Gastroesophageal sphincter (tissue), 4 donors: ENCODE measurements at regions not wholly inside any gene's neighbourhood (a gene's known extent, or its start where the extent isn't known, plus 50 kb on each side); places are given as distances from the start of the nearest gene placed in this dataset.

Experiments used
- ATAC-seq: fragments of 150-250 bp; one replicate; pipeline ENCODE4 v1.9.1; 2016; ENCODE audit warnings: mild to moderate bottlenecking, moderate library complexity
- H3K27ac ChIP-seq, 4 donors: fragments of 200-600 bp; sonication (generic) in 3 of 4; 1 replicate in 3 of 4; 2 replicates in 1 of 4; pipeline ENCODE4 v1.5.1; 2016 to 2019
- H3K27me3 ChIP-seq: fragments of 200-600 bp; sonication (generic); one replicate; pipeline ENCODE4 v1.5.1; 2019
- H3K36me3 ChIP-seq, 2 donors: fragments of 200-600 bp; sonication (generic); one replicate each; pipeline ENCODE4 v1.5.1; 2019; ENCODE audit warnings: control low read depth in 1 of 2
- H3K4me1 ChIP-seq, 3 donors: fragments of 200-600 bp; sonication (generic); 1 replicate in 2 of 3; 2 replicates in 1 of 3; pipeline ENCODE4 v1.5.1; 2016 to 2019; ENCODE audit warnings: control low read depth in 2 of 3
- H3K4me3 ChIP-seq, 2 donors: fragments of 200-600 bp; sonication (generic); one replicate each; pipeline ENCODE4 v1.5.1; 2019; ENCODE audit warnings: mild to moderate bottlenecking in 1 of 2, moderate library complexity in 1 of 2
- H3K9me3 ChIP-seq, 3 donors: fragments of 200-600 bp; sonication (generic); one replicate each; pipeline ENCODE4 v1.5.1; 2017 to 2019; ENCODE audit warnings: control low read depth in 2 of 3
- EP300 ChIP-seq: sonication (generic); formaldehyde crosslinking; IDR thresholded peaks from one replicate; pipeline ENCODE4 v1.6.1; 2017; ENCODE audit warnings: antibody characterized with exemption, mild to moderate bottlenecking
- POLR2A ChIP-seq, 2 donors: fragments of 450-650 bp; IDR thresholded peaks; one replicate each; pipeline ENCODE4 v1.6.1; 2017; ENCODE audit warnings: antibody characterized with exemption in 2 of 2, mild to moderate bottlenecking in 2 of 2, moderate library complexity in 1 of 2
- POLR2AphosphoS5 ChIP-seq: sonication (generic); formaldehyde crosslinking; IDR thresholded peaks from one replicate; pipeline ENCODE4 v1.6.1; 2017; ENCODE audit warnings: antibody characterized with exemption
- WGBS, 2 donors: methylation state at CpG; one replicate each; pipeline ENCODE4 v1.1.5; 2018; ENCODE audit warnings: low coverage in 1 of 2; 5-methylcytosine and 5-hydroxymethylcytosine counted together
- TF ChIP-seq, protein P1 (sequence below), 4 experiments: fragments of 200-600 bp in 2 of 4; fragments of 450-650 bp in 2 of 4; sonication (generic) in 1 of 4; IDR thresholded peaks; one replicate each; pipeline ENCODE4 v1.5.1; 2017 to 2019; ENCODE audit warnings: antibody characterized with exemption in 4 of 4, mild to moderate bottlenecking in 2 of 4, moderate library complexity in 2 of 4

DNA sequence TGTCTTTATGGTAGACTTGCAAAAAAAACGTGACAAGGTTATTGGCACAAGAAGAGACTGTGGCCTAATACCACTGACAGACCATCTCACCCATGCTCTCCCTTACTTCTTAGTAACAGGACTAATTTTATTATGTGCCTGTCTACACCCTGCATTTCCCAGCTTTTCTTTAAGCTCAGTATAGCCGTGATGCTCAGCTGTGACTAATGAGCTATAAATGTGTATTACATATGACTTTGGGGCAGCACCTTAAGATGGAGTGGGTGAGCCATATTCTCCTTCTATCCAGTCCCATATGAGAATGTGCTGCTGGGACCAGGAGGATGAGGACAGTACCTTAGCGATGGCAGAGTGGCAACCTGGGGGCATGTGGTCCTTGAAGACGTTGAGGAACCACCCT, 293.5 kb downstream of the RNF144A start:
- H3K36me3 ChIP-seq = no peaks in the 10 kb centered on the region
- no peak overlapping the region for H3K4me3 ChIP-seq
- WGBS, 2 donors = 67 to 80% methylated on average over 1 of the region's 4 CpGs
- TF ChIP-seq EP300 = no peak
- TF ChIP-seq POLR2AphosphoS5 = no peak
- TF ChIP-seq, protein P1, sequence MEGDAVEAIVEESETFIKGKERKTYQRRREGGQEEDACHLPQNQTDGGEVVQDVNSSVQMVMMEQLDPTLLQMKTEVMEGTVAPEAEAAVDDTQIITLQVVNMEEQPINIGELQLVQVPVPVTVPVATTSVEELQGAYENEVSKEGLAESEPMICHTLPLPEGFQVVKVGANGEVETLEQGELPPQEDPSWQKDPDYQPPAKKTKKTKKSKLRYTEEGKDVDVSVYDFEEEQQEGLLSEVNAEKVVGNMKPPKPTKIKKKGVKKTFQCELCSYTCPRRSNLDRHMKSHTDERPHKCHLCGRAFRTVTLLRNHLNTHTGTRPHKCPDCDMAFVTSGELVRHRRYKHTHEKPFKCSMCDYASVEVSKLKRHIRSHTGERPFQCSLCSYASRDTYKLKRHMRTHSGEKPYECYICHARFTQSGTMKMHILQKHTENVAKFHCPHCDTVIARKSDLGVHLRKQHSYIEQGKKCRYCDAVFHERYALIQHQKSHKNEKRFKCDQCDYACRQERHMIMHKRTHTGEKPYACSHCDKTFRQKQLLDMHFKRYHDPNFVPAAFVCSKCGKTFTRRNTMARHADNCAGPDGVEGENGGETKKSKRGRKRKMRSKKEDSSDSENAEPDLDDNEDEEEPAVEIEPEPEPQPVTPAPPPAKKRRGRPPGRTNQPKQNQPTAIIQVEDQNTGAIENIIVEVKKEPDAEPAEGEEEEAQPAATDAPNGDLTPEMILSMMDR (IDR thresholded peaks at IDR 0.05) = no peak
- no peak for TF ChIP-seq POLR2A (IDR thresholded peaks at IDR 0.05)
- H3K4me1 ChIP-seq = no peaks in the 10 kb centered on the region
- no peaks in the 10 kb centered on the region for H3K27me3 ChIP-seq
- no peak for ATAC-seq
- H3K9me3 ChIP-seq = no peaks in the 10 kb centered on the region
- no peak overlapping the region for H3K27ac ChIP-seq

DNA sequence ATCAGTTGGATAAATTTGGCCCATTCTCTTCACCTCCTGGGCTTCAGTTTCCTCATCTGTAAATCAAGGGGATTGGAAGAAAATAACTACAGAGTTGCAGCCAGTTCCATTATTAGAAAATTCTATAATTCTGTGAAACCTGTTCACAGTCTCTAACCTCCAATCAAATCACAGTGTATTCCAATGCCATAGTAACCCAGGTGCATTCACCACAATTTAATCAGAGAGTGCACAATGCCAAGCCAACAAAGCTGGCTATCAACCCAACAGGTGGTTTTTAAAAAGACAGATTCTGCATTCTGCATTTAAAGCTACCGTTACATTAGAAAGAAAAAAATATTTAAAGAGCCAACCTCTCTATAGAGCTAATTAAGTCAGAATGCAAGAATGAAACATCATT, 308.6 kb downstream of the RNF144A start:
- TF ChIP-seq, protein P1 (IDR thresholded peaks at IDR 0.05) = no peak
- TF ChIP-seq POLR2AphosphoS5 = no peak
- TF ChIP-seq POLR2A (IDR thresholded peaks at IDR 0.05) = no peak
- no peak for TF ChIP-seq EP300
- Histone ChIP-seq H3K36me3 (no peaks in the 10 kb centered on the region), H3K9me3 (peaks cover 0 to 8% (median 0%) of the 10 kb centered on the region in 3 donors), H3K4me3 (no peak overlapping the region), H3K4me1 (no peaks in the 10 kb centered on the region), H3K27me3 (no peaks in the 10 kb centered on the region), H3K27ac (no peak overlapping the region)
- 31 to 50% methylated on average over 1 of the region's 1 CpG for WGBS, 2 donors
- ATAC-seq = no peak

DNA sequence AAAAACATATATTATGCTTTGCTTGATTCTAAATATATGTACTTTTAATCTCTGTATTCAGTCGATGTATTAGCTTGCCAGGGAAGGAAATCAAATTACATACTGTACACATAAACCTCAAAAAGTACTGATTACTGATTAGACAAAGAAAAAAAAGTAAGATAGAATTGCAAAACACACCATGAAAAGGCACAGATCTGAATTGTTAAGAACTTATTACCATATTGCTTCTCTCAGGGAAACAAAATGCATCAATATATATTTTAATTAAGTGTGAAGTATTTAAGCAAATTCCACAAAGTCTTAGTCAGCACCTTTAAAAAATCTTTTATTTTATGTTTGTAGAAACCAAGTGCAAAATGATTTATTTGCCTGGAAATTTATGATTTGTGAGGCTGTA, 309.3 kb downstream of the RNF144A start:
- Histone ChIP-seq H3K27me3 (no peaks in the 10 kb centered on the region), H3K9me3 (peaks cover 0 to 8% (median 0%) of the 10 kb centered on the region in 3 donors), H3K36me3 (no peaks in the 10 kb centered on the region), H3K4me3 (no peak overlapping the region), H3K4me1 (no peaks in the 10 kb centered on the region), H3K27ac (no peak overlapping the region)
- no peak for ATAC-seq
- no peak for TF ChIP-seq POLR2A (IDR thresholded peaks at IDR 0.05)
- TF ChIP-seq, protein P1 (IDR thresholded peaks at IDR 0.05) = no peak
- TF ChIP-seq EP300 = no peak
- no peak for TF ChIP-seq POLR2AphosphoS5
- 0 to 19% methylated on average over 1 of the region's 1 CpG for WGBS, 2 donors

DNA sequence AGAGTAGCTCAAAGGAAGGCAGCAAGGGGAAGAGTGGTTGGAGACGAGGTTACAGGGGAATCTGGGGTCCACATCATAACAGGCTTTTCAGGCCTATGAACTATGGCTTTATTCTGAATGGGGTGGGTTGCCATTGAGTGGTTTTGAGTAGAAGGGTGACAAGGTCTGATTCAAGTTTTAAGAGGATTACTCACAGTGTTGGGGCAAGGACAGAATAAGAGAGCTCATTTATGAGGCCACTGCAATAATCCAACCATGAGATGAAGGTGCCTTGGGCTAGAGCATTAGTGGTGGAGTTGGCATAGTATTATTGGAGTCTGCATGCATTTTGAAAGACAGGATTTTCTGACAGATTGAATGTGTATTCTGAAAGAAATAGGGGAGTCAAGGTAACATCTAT, 315.9 kb downstream of the RNF144A start:
- H3K9me3 ChIP-seq = no peaks in the 10 kb centered on the region
- no peak overlapping the region for H3K4me3 ChIP-seq
- WGBS, 2 donors = 60 to 92% methylated on average over 1 of the region's 1 CpG
- no peaks in the 10 kb centered on the region for H3K27me3 ChIP-seq
- TF ChIP-seq, protein P1 (IDR thresholded peaks at IDR 0.05) = no peak
- TF ChIP-seq POLR2AphosphoS5 (no peak), POLR2A (IDR thresholded peaks at IDR 0.05) (no peak), EP300 (no peak)
- H3K36me3 ChIP-seq = no peaks in the 10 kb centered on the region
- ATAC-seq = no peak
- H3K27ac ChIP-seq = no peak overlapping the region
- H3K4me1 ChIP-seq = no peaks in the 10 kb centered on the region

DNA sequence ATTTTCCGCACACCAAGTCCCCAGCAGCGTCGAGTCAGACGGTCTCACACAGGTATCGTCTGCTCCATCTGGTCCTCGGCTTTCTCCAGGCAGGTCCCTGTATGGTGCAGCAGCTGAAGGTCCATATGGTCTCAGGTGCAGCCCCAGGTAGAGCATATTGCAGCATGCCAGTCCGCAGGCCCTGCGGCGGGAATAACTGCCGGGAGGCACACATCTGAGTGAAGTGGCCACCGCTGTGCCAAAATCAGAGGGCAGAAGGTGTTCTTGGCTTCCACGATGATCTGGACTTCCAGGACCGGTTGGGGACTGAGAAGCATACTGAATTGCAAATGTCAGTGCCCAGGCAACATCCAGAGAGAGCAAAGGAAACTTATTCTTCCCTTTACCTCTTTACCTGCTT, 320.3 kb downstream of the RNF144A start:
- Histone ChIP-seq H3K4me1 (no peaks in the 10 kb centered on the region), H3K36me3 (no peaks in the 10 kb centered on the region), H3K27me3 (no peaks in the 10 kb centered on the region), H3K27ac (no peak overlapping the region), H3K9me3 (no peaks in the 10 kb centered on the region), H3K4me3 (no peak overlapping the region)
- TF ChIP-seq EP300 (no peak), POLR2A (IDR thresholded peaks at IDR 0.05) (no peak), POLR2AphosphoS5 (no peak)
- TF ChIP-seq, protein P1 (IDR thresholded peaks at IDR 0.05) = no peak
- 90% methylated on average over 13 of the region's 13 CpGs; no CpG with 5 or more reads in 1 of the 2 donors for WGBS, 2 donors
- no peak for ATAC-seq
